ENCODE measurements at regions not wholly inside any gene's neighbourhood (a gene's known extent, or its start where the extent isn't known, plus 50 kb on each side); places are given as distances from the start of the nearest gene placed in this dataset.

GRCh38 chr17:72206376-72206775 is 85.6 kb downstream of the SOX9 start:
- H3K27ac ChIP-seq (ENCODE audit: low read depth in 1 of 2, low read length in 2 of 2), result no peak overlapping the region
- H3K4me1 ChIP-seq (ENCODE audit: control insufficient read depth in 1 of 2, insufficient read depth in 2 of 2, low read length in 2 of 2), result no peaks in the 10 kb centered on the region
- H3K4me2 ChIP-seq (replicated peaks; ENCODE audit: extremely low read depth, low read length, poor library complexity, severe bottlenecking), result no peak overlapping the region
- H3K36me3 ChIP-seq (replicated peaks in 1 of 2; ENCODE audit: control insufficient read depth in 1 of 2, insufficient read depth in 2 of 2, low read length in 2 of 2), result no peaks in the 10 kb centered on the region
- no peak for TF ChIP-seq CTCF (IDR thresholded peaks at IDR 0.05)
- H2AFZ ChIP-seq (ENCODE audit: insufficient read depth, low read depth, low read length, poor library complexity, severe bottlenecking), result no peak overlapping the region
- no peaks in the 10 kb centered on the region for H3K79me2 ChIP-seq (ENCODE audit: insufficient read depth, low read length)
- Mint-ChIP-seq H3K36me3 (no peaks in the 10 kb centered on the region), H3K27me3 (ENCODE audit: low read depth in 3 of 3) (peaks cover 3 to 10% (median 5%) of the 10 kb centered on the region in 3 donors), H3K9me3 (peaks cover 0 to 12% (median 3%) of the 10 kb centered on the region in 7 donors), H3K4me1 (no peaks in the 10 kb centered on the region), H3K4me3 (no peak overlapping the region), H3K27ac (no peak overlapping the region)
- H3K9ac ChIP-seq (ENCODE audit: insufficient read depth, low read length, poor library complexity, severe bottlenecking), result no peak overlapping the region
- H3K27me3 ChIP-seq (ENCODE audit: control insufficient read depth in 2 of 2, insufficient read depth in 2 of 2, low read length in 2 of 2), result peaks cover 0 to 4% of the 10 kb centered on the region in 2 donors
- DNase-seq, result no peak
- H3K9me3 ChIP-seq (replicated peaks in 1 of 2; ENCODE audit: control insufficient read depth in 1 of 2, insufficient read depth in 1 of 2, low read length in 2 of 2), result no peaks in the 10 kb centered on the region
- H3K4me3 ChIP-seq (replicated peaks in 1 of 3; ENCODE audit: low read depth in 2 of 3, low read length in 3 of 3), result no peak overlapping the region
- H4K20me1 ChIP-seq (ENCODE audit: insufficient read depth, low read length), result no peaks in the 10 kb centered on the region
- intact Hi-C loops (cut with micrococcal nuclease), result no loop called here
- WGBS (ENCODE audit: insufficient coverage), result 40% methylated on average over 2 of the region's 4 CpGs

- no peaks in the 10 kb centered on the region for H4K20me1 ChIP-seq (ENCODE audit: insufficient read depth, low read length)
- TF ChIP-seq CTCF (IDR thresholded peaks at IDR 0.05), result no peak
- intact Hi-C loops (cut with micrococcal nuclease), result no loop called here
- no peak for DNase-seq
- H3K27me3 ChIP-seq (ENCODE audit: control insufficient read depth in 2 of 2, insufficient read depth in 2 of 2, low read length in 2 of 2), result peaks cover 0 to 4% of the 10 kb centered on the region in 2 donors
- H3K36me3 ChIP-seq (replicated peaks in 1 of 2; ENCODE audit: control insufficient read depth in 1 of 2, insufficient read depth in 2 of 2, low read length in 2 of 2), result no peaks in the 10 kb centered on the region
- H3K27ac Mint-ChIP-seq, result no peak overlapping the region
- no peak overlapping the region for H2AFZ ChIP-seq (ENCODE audit: insufficient read depth, low read depth, low read length, poor library complexity, severe bottlenecking)
- peaks cover 3 to 11% (median 9%) of the 10 kb centered on the region in 3 donors for H3K27me3 Mint-ChIP-seq (ENCODE audit: low read depth in 3 of 3)
- no peak overlapping the region for H3K9ac ChIP-seq (ENCODE audit: insufficient read depth, low read length, poor library complexity, severe bottlenecking)
- H3K36me3 Mint-ChIP-seq, result no peaks in the 10 kb centered on the region
- H3K4me3 Mint-ChIP-seq, result no peak overlapping the region
- H3K4me3 ChIP-seq (replicated peaks in 1 of 3; ENCODE audit: low read depth in 2 of 3, low read length in 3 of 3), result no peak overlapping the region
- H3K9me3 ChIP-seq (replicated peaks in 1 of 2; ENCODE audit: control insufficient read depth in 1 of 2, insufficient read depth in 1 of 2, low read length in 2 of 2), result no peaks in the 10 kb centered on the region
- no peak overlapping the region for H3K27ac ChIP-seq (ENCODE audit: low read depth in 1 of 2, low read length in 2 of 2)
- H3K4me1 Mint-ChIP-seq, result no peaks in the 10 kb centered on the region
- no peak overlapping the region for H3K4me2 ChIP-seq (replicated peaks; ENCODE audit: extremely low read depth, low read length, poor library complexity, severe bottlenecking)
- no peaks in the 10 kb centered on the region for H3K79me2 ChIP-seq (ENCODE audit: insufficient read depth, low read length)
- H3K4me1 ChIP-seq (ENCODE audit: control insufficient read depth in 1 of 2, insufficient read depth in 2 of 2, low read length in 2 of 2), result no peaks in the 10 kb centered on the region
- peaks cover 0 to 9% (median 3%) of the 10 kb centered on the region in 7 donors for H3K9me3 Mint-ChIP-seq
These were observed 88.0 kb downstream of the SOX9 start for GRCh38 chr17:72208832-72209231.
